HEK293T (cell line): ENCODE measurements at regions not wholly inside any gene's neighbourhood (a gene's known extent, or its start where the extent isn't known, plus 50 kb on each side); places are given as distances from the start of the nearest gene placed in this dataset.

Source experiments
- CTCF ChIA-PET: fragments of 350-600 bp; formaldehyde crosslinking; extraction: SDS; loops from one replicate; lab custom pipeline; 2021; ENCODE audit warnings: antibody characterized with exemption, inconsistent platforms; lab: Yijun Ruan, JAX
- POLR2A ChIA-PET: fragments of 350-600 bp; formaldehyde crosslinking; extraction: SDS; loops from one replicate; lab custom pipeline; 2020; ENCODE audit warnings: antibody characterized with exemption, inconsistent platforms; lab: Yijun Ruan, JAX
- DNase-seq: peaks from one replicate; pipeline ENCODE4 v3.0.0; 2012; ENCODE audit warnings: mixed read lengths; ENCODE audit errors: extremely low spot score
- ARNT ChIP-seq: fragments of 450-650 bp; IDR thresholded peaks from 2 replicates; pipeline ENCODE4 v1.6.1; 2017; ENCODE audit warnings: mild to moderate bottlenecking
- BHLHE40 ChIP-seq: fragments of 450-650 bp; IDR thresholded peaks from 2 replicates; pipeline ENCODE4 v1.6.1; 2016; ENCODE audit warnings: mild to moderate bottlenecking, moderate library complexity, borderline replicate concordance
- CTBP1 ChIP-seq: fragments of 450-650 bp; IDR thresholded peaks from 2 replicates; pipeline ENCODE4 v1.6.1; 2016; ENCODE audit warnings: borderline replicate concordance
- ELF4 ChIP-seq: fragments of 450-650 bp; IDR thresholded peaks from 2 replicates; pipeline ENCODE4 v1.6.1; 2017; ENCODE audit warnings: antibody characterized with exemption
- FOXA1 ChIP-seq: fragments of 450-650 bp; IDR thresholded peaks from 2 replicates; pipeline ENCODE4 v1.6.1; 2016; ENCODE audit warnings: mild to moderate bottlenecking
- FOXK2 ChIP-seq: fragments of 450-650 bp; IDR thresholded peaks from 2 replicates; pipeline ENCODE4 v1.6.1; 2016; ENCODE audit warnings: mild to moderate bottlenecking
- FOXM1 ChIP-seq: fragments of 450-650 bp; IDR thresholded peaks from 2 replicates; pipeline ENCODE4 v1.6.1; 2017; ENCODE audit warnings: mild to moderate bottlenecking, borderline replicate concordance
- HDGF ChIP-seq: fragments of 450-650 bp; IDR thresholded peaks from 2 replicates; pipeline ENCODE4 v1.6.1; 2017; ENCODE audit warnings: antibody characterized with exemption, borderline replicate concordance
- L3MBTL2 ChIP-seq: fragments of 450-650 bp; conservative IDR thresholded peaks from 2 replicates; pipeline ENCODE4 v1.6.1; 2016; ENCODE audit warnings: mild to moderate bottlenecking
- LEF1 ChIP-seq: fragments of 450-650 bp; IDR thresholded peaks from 2 replicates; pipeline ENCODE4 v1.6.1; 2017; ENCODE audit warnings: mild to moderate bottlenecking, borderline replicate concordance
- NFRKB ChIP-seq: fragments of 450-650 bp; IDR thresholded peaks from 2 replicates; pipeline ENCODE4 v1.6.1; 2016; ENCODE audit warnings: mild to moderate bottlenecking, moderate library complexity
- SP1 ChIP-seq: fragments of 450-650 bp; IDR thresholded peaks from 2 replicates; pipeline ENCODE4 v1.6.1; 2017
- SUZ12 ChIP-seq: fragments of 450-650 bp; IDR thresholded peaks from 2 replicates; pipeline ENCODE4 v1.6.1; 2016; ENCODE audit warnings: mild to moderate bottlenecking
- TARDBP ChIP-seq: fragments of 450-650 bp; IDR thresholded peaks from 2 replicates; pipeline ENCODE4 v1.6.1; 2016
- ZNF384 ChIP-seq: fragments of 450-650 bp; IDR thresholded peaks from 2 replicates; pipeline ENCODE4 v1.6.1; 2016
- TF ChIP-seq, protein P1 (sequence below): fragments of 450-650 bp; IDR thresholded peaks from 2 replicates; pipeline ENCODE4 v1.6.1; 2016

DNA sequence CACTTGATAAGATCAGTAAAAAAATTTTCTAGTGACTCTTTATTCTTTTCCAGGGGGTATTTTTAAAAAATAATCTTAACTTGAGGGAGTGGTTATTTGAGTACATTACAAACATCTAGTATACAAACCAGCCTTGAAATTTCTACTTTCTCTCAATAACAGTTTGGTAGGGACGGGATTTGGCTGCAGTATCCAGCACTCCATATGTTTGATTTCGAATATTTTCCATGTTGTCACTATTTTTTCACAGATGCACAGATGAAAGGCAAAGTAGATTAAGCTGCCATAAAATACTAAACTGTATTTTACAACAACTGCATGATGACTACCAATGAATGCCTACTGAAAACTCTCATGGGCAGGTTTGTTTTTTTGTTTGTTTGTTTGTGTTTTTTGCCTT, 225.0 kb downstream of the COX7B2 start:
- POLR2A ChIA-PET: no interaction called here
- CTCF ChIA-PET: no interaction called here

DNA sequence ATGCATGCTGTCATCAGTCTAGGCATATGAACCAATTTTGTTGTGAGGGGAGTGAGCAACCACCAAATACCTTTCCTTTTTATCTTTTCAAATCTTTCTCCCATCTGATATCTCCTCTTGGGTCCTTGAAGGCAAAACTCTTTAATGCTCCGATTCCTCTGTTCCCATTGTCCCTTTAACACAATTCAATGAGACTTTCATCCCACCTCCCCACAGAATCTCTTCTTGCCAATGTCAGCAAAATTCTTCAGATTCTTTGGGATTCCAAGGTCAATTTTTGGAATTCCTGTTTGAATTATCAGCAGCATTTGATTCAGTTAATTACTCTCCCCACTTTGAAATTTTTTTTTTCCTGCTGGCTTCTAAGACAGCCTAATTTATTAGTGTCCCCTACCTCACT, 232.7 kb downstream of the COX7B2 start:
- ChIA-PET POLR2A (no interaction called here), CTCF (no interaction called here)
- DNase-seq: no peak
- TF ChIP-seq SP1 (no peak), L3MBTL2 (no peak), ZNF384 (no peak), BHLHE40 (no peak), ELF4 (no peak), FOXK2 (no peak), NFRKB (no peak), FOXM1 (no peak), TARDBP (no peak)
- TF ChIP-seq, protein P1, sequence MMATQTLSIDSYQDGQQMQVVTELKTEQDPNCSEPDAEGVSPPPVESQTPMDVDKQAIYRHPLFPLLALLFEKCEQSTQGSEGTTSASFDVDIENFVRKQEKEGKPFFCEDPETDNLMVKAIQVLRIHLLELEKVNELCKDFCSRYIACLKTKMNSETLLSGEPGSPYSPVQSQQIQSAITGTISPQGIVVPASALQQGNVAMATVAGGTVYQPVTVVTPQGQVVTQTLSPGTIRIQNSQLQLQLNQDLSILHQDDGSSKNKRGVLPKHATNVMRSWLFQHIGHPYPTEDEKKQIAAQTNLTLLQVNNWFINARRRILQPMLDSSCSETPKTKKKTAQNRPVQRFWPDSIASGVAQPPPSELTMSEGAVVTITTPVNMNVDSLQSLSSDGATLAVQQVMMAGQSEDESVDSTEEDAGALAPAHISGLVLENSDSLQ: no peak

More for the DNA sequence above, 225.0 kb downstream of the COX7B2 start:
- TF ChIP-seq ZNF384: no peak
- no peak for DNase-seq

DNA sequence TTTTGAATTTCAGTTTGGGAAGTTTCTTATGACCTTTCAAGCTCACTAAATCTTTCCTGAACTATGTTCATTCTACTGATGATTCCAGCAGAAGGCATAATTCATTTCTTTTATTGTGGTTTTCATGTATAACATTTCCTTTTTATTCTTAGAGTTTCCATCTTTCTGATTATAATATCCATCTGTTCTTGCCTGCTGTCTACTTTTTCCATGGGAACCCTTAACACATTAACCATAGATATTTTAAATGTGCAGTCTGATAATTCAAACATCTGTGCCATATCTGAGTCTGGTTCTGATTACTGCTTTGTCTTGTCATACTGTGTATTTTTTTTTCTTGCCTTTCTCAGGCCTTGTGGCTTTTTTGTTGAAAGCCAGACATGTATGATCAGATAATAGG, 234.7 kb downstream of the COX7B2 start:
- no peak for DNase-seq
- TF ChIP-seq SP1 (no peak), FOXA1 (no peak), L3MBTL2 (no peak), ARNT (no peak), HDGF (no peak), FOXM1 (no peak), TARDBP (no peak), BHLHE40 (no peak), CTBP1 (no peak), FOXK2 (no peak), ELF4 (no peak), SUZ12 (no peak), NFRKB (no peak), LEF1 (no peak)
- TF ChIP-seq, protein P1: no peak
- POLR2A ChIA-PET: no interaction called here
- CTCF ChIA-PET: no interaction called here

DNA sequence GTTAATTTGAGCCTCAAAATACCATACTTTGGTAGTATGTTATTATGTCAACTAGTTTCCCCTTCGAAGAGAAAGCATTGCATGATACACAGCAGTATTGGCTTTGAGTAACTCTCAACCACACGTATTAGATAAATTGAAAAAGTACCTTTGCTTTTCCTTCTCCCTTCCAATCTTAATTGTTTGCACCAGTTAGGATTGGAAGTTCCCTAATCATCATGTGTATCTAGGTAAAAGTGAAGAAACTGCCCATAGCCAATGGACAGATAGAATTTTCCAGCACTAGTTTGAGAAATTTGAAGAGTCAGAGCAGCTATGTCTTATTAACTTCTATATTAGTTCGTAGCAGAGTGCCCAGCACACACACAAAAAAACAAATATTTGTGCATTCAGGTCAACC, 241.3 kb downstream of the COX7B2 start:
- ChIA-PET POLR2A (no interaction called here), CTCF (no interaction called here)
- no peak for DNase-seq
- TF ChIP-seq FOXK2: no peak
- no peak for TF ChIP-seq NFRKB
- TF ChIP-seq HDGF: no peak
- no peak for TF ChIP-seq CTBP1
- TF ChIP-seq TARDBP: no peak
- no peak for TF ChIP-seq ELF4
- no peak for TF ChIP-seq ARNT
- TF ChIP-seq FOXA1: no peak
- TF ChIP-seq SUZ12: no peak
- no peak for TF ChIP-seq BHLHE40
- TF ChIP-seq, protein P1: no peak
- TF ChIP-seq LEF1: no peak
- no peak for TF ChIP-seq L3MBTL2

DNA sequence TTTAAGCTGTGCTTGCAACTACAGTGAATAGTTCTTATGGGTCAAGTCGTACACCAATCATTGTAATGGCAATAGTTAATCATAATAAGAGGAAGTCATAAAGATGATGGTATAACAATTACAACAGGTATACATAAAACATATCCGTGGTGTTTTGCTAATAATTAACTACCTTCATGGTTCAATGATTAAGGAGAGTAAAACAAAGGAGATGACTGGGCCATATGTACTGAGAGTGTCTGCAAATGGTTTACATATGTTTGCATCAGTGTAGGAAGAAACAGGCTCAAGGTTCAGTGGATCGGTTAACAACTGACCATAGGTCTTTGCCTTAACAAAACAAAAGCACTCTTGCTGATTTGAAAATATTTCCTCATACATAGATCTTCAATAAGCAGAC, 253.0 kb downstream of the COX7B2 start:
- CTCF ChIA-PET: no interaction called here
- DNase-seq: no peak
- POLR2A ChIA-PET: no interaction called here
- TF ChIP-seq, protein P1: no peak
- no peak for TF ChIP-seq SP1
- TF ChIP-seq FOXA1: no peak
- TF ChIP-seq HDGF: no peak
- TF ChIP-seq L3MBTL2: no peak
- no peak for TF ChIP-seq SUZ12
- no peak for TF ChIP-seq ZNF384
- no peak for TF ChIP-seq ELF4
- no peak for TF ChIP-seq LEF1
- no peak for TF ChIP-seq TARDBP
- no peak for TF ChIP-seq NFRKB
- no peak for TF ChIP-seq FOXK2
- TF ChIP-seq CTBP1: no peak
- TF ChIP-seq BHLHE40: no peak
- TF ChIP-seq ARNT: no peak
- no peak for TF ChIP-seq FOXM1

DNA sequence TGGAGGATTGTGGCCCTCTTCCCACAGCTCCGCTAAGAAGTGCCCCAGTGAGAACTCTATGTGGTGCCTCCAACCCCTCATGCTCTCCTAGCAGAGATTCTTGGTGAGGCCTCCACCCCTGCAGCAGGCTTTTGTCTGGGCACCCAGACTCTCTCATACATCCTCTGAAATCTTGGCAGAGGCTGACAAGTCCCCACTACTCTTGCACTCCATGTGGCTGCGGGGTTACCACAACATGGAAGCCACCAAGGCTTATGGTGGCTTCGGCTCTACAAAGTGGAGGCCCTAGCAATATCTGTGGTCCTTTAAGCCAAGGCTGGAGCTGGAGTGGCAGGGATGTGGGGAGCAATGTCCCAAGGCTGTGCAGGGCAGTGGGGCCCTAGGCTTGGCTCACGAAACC, 255.2 kb downstream of the COX7B2 start:
- POLR2A ChIA-PET: no interaction called here
- no peak for DNase-seq
- TF ChIP-seq NFRKB: no peak
- TF ChIP-seq, protein P1: no peak
- TF ChIP-seq SUZ12: no peak
- TF ChIP-seq SP1: no peak
- no peak for TF ChIP-seq CTBP1
- TF ChIP-seq BHLHE40: no peak
- TF ChIP-seq FOXM1: no peak
- TF ChIP-seq HDGF: no peak
- no peak for TF ChIP-seq ARNT
- TF ChIP-seq FOXA1: no peak
- TF ChIP-seq FOXK2: no peak
- no peak for TF ChIP-seq TARDBP
- no peak for TF ChIP-seq ZNF384
- TF ChIP-seq LEF1: no peak
- CTCF ChIA-PET: no interaction called here
